ENCODE measurements at regions not wholly inside any gene's neighbourhood (a gene's known extent, or its start where the extent isn't known, plus 50 kb on each side); places are given as distances from the start of the nearest gene placed in this dataset.

- no peak for DNase-seq (ENCODE audit: low read depth)
Observed at GRCh38 chr11:115928811-115929210, 424.6 kb upstream of the CADM1 start.

GRCh38 chr11:115927823-115928329 lies 423.7 kb upstream of the CADM1 start:
- DNase-seq (ENCODE audit: low read depth) = no peak

DNA sequence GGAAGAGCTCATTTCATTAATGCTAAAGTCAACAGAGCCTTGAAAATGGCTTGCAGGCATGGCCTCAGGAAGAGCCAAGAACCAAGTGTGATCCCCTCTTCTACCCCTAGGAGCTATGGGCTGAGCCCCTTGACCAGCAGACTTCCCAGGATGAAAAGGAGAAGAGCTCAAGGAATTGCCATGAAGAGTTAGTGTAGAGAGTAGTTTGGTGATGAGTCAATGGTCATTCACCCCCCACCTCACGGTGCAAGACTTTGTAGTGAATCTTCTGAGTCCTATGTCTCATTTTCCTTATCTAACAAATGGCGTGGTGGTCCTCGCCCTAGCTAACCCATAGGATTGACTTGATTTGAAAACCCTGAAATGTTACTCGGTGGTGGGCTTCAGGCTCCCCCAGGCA lies 422.4 kb upstream of the CADM1 start:
- no peak for DNase-seq (ENCODE audit: low read depth)

GRCh38 chr11:115926138-115926537 lies 421.9 kb upstream of the CADM1 start:
- DNase-seq (ENCODE audit: low read depth) = no peak

GRCh38 chr11:115925568-115926090 lies 421.4 kb upstream of the CADM1 start:
- no peak for DNase-seq (ENCODE audit: low read depth)

DNA sequence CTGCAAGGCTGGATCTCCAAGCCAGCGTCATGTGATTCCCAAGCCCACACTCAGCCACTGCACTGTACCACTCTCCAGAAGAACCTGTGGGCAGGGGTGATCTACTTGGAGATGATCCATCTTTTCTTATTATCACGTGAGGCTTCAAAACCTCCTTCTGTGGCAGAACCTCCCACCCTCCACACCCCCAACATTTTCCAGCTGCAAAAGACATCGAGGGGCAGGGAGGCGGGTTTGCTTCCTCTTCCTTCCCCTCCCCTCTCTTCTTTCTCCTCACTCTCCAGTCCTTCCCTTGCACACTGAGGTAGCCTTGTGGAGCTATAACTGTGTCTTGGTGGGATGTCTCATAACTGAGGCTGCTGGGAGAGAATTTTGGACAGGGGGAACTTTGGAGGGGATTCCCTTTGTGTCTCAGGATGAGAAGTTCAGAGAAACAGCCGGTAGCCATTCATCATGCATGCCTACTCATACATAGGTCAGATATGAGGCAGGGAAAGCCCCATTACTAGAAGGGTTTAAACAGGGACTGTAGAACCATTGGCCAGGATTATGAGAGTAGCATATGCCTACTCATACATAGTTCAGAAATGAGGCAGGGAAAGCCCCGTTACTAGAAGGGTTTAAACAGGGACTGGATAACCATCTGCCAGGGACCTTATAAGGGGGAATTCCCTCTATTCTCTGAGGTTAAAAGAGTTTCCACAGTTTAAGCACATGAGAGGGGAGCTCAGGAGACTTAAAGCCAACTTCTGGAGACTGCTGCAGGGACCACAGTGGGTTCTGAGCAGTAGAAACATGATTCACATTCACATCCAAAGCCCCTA lies 420.7 kb upstream of the CADM1 start:
- no peak for DNase-seq (ENCODE audit: low read depth)

DNA sequence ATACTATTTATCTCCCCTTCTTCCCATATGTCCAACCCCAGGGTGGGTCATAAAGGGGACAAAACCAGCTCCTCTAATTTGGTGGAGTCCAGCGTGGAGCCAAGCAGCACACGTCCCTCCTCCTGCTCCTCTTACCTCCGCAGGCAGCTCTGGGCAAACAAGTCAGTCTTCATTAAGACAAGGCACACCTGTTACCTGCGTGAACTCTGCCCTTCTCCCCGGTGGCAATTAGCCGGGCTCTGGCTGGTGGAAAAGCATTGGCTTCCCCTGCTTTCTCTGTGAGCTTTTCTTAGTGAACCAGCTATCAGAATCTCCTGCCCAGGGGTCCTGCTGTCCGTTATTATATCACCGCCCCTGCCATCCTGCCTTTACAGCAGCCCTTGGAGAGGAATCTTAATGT lies 418.7 kb upstream of the CADM1 start:
- DNase-seq (ENCODE audit: low read depth) = no peak

- no peak for DNase-seq (ENCODE audit: low read depth)
Observed at GRCh38 chr11:115921986-115922385, 417.8 kb upstream of the CADM1 start.

DNA sequence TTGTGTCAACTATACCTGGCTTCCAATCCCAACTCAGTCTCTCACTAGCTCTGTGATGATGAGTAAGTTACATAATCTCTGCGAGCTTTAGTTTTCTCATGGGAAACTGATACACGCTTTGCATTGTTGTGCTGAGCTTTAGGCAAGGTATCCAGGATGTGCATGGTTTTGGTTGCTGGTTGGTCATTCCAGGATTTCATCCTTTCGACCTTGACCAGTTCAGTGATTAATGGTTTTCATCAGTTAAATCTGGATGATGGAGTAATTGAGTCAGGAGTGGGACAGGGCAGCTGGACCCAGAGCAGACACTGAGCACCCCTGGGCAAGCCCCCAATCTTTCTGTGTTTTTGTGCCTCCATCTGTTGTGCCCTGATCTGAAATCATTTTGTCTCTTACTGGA lies 417.3 kb upstream of the CADM1 start:
- no peak for DNase-seq (ENCODE audit: low read depth)

DNA sequence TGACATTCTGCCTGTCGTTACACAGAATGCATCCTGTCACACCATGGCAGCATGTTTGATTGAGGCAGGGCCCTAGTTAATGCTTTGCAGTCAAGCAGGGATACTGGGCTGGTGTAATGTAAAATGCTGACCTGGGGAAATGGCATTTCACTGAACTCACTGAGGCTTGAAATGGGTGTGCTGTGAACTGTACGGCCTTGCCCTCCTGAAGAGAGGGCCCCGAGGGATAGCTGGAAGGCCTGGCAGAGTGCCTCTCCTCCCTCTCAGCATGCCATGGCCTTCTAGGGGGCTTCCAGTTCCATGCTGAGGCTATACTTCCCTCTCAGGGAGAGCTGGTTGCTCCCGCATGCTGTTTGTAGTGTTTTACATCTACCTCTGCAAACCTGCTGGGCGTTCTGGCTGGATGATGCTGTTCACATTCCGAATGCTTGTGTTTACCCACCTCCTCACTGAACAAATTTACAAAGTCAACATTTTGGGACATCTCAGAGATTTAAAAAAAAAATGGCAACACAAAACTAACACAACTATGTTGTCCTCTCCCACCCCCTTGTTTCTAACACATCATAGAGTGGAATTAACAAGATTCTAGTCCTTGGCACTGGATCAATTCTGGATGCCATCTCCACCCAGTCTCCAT lies 416.7 kb upstream of the CADM1 start:
- no peak for DNase-seq (ENCODE audit: low read depth)

GRCh38 chr11:115920092-115920461 lies 415.9 kb upstream of the CADM1 start:
- DNase-seq (ENCODE audit: low read depth) = no peak

- DNase-seq (ENCODE audit: low read depth) = no peak
Observed at GRCh38 chr11:115919341-115920091, 415.3 kb upstream of the CADM1 start.

DNA sequence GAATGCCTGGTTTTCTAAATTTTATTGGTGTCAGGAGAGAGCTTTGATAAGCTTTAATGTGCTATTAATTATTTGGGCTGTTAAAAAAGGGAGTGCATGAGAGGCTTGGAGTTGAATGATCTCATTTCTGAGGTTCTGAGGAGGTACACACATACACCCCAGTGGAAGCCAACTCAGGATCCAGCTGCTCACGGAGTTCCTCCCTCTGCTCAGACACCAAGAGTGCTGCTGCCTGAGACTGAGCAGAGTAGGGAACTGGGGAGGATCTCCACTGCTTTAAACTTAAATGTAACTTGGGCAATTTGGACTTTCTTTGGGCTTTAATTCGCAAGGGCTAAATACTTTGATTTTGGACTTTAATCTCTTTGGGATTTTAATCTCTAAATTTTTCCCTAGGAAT lies 414.4 kb upstream of the CADM1 start:
- DNase-seq (ENCODE audit: low read depth) = no peak

DNA sequence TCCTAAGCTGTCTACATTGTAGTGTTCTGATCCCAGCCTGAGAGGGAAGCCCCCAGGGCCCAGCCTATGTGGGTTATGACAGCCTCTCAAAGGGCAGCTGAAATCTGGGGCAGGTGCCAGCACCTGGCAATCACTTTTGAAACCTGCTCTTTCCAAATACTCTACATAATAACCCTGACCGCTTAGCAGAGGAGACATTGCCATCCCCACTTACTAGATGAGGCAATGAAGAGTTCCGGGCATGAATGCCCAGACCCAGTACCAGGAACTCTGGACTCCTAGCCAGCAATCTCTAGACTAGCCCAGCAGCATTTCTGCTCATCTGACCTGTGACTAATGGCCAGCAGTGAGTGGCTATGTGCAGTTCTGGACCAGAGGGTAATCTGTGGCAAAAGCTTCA lies 412.4 kb upstream of the CADM1 start:
- no peak for DNase-seq (ENCODE audit: low read depth)

- DNase-seq (ENCODE audit: low read depth) = no peak
Observed at GRCh38 chr11:115912484-115912945, 408.3 kb upstream of the CADM1 start.

DNA sequence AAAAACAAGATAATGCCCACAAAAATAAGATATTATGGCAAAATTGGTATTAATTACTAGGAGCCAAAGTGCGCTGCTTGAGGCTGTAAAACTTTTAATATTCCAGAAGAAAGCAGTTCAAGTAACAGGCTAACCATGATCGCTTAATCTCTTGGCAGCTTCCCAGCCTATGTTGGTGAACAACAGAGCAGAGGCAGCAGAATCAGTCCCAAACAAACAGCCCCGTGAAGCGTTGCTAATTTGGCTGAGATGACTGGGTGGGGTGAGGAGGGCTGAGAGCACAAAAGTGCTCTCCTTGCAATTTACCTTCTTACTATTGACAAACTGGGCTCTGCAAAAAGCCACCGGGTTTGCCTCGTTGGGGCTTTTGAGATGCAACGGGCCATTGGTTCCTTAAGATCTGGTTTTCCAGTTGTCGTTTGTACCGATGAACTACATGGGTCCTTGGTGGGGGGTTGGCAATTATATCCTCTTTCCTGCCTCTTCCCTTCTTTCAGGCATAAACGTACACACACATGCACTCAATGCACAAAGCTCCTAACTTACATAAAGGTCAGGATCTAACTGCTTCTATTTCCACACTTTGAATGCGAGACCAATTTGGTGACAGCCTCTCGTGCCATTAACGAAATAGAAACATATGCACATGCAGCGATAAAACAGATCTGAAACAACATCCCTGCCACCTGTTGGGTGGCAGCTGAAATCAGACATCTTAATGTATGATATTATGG lies 407.6 kb upstream of the CADM1 start:
- DNase-seq (ENCODE audit: low read depth) = no peak

GRCh38 chr11:115910379-115910778 lies 406.2 kb upstream of the CADM1 start:
- DNase-seq (ENCODE audit: low read depth) = no peak

GRCh38 chr11:115906171-115906570 lies 402.0 kb upstream of the CADM1 start:
- no peak for DNase-seq (ENCODE audit: low read depth)

DNA sequence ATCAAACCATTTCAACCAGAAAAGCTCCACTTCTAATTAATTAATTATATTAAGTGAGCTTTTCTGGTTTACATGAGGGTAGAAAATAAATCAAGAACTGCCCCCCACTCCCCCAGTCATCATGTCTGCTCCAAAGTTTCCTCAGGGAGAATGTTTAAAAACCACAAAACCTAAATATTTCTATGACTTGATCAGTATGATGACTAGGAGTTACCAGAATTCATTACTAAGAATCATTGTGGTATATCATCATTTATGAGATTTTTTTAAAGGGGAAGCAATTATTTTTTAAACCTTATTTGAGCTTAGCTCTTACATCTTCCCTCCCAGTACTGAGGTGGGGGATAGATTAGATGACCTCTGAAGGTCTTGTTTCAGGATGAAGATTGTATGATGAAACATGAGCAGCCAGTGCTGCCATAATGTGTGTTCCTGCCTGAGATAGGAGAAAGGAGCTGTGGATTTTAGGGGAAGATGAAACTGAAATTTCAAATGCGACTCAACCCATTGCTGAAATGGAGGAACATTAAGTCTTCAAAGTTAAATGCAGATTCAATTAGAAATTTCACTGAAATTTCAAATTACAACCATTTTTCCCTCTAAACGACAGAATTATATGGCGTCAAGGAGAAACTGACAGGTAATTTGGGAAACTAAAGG lies 401.3 kb upstream of the CADM1 start:
- no peak for DNase-seq (ENCODE audit: low read depth)

DNA sequence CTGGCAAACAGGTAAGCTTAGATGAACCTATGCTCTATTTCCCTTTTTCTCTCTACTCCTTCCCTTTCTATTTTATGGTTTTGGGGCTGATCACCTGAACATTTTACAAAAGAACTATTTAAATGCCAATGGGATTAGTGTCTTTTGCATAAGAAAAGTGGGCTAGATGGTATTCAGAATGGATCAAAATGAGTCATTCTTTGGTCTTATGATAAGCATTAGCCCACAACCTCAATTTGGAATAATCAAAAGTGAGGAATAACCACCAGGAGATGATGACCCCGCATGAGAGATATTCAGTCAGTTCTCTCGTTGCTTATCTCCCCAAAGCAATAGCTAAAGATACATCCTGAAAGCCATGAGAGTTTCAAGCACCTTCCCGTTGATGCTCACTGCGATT lies 399.0 kb upstream of the CADM1 start:
- no peak for DNase-seq (ENCODE audit: low read depth)

DNA sequence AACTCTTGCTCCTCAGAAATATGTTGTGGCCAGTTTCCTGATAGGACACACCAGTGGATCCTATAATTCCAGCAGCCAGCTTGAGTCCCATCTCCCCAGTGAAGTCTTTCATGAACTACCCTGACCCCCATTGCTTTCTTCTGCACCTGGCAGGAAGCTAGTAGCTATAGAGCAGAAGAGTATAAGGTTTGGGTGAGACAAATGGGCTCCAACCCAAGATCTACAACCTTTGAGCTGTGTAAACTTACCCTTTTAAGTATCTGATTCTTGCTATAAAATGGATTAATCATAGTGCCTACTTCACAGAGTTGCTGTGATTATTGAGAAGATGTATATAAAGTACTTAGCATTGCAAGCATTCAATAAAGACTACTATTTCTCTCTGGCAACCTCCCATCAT lies 396.9 kb upstream of the CADM1 start:
- DNase-seq (ENCODE audit: low read depth) = no peak
